HPDE6-E6E7 (cell line): ENCODE measurements at regions not wholly inside any gene's neighbourhood (a gene's known extent, or its start where the extent isn't known, plus 50 kb on each side); places are given as distances from the start of the nearest gene placed in this dataset.
"Not testable (repeated sequence)": the region's sequence is repeated elsewhere in the genome, so short reads cannot be mapped to it uniquely, and the experiment has no call there.

Source experiments
- DNase-seq: peaks from one replicate; pipeline ENCODE4 v3.0.0; 2011; ENCODE audit warnings: missing footprints; ENCODE audit errors: extremely low spot score

- no peak for DNase-seq
These were observed 52.2 kb upstream of the MKI67 start for GRCh38 chr10:128178302-128178958.

GRCh38 chr10:128180843-128181242, 54.6 kb upstream of the MKI67 start:
- no peak for DNase-seq

- no peak for DNase-seq
These were observed 59.4 kb upstream of the MKI67 start for GRCh38 chr10:128185627-128186026.

GRCh38 chr10:128186959-128187787, 61.0 kb upstream of the MKI67 start:
- no peak for DNase-seq

- no peak for DNase-seq
These were observed 61.6 kb upstream of the MKI67 start for GRCh38 chr10:128187788-128188185.

DNA sequence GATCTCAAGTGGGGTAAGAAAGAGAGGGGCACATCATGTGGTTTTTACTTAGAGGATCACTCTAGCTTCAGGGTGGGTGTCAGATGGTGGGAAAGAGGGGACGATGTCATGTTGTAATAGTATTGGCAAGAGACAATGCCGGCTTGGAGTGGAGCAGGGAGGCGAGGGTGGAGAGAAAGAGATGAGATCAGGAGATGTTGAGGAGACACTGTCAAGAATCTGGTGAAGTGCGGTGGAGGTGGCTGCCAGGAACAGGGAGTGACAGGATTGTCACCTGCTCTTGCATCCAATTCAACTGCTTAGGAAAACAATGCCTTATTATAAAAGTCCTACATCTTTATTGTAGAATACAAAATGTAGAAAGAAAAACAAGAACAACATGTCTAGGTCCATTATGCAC, 63.0 kb upstream of the MKI67 start:
- no peak for DNase-seq

DNA sequence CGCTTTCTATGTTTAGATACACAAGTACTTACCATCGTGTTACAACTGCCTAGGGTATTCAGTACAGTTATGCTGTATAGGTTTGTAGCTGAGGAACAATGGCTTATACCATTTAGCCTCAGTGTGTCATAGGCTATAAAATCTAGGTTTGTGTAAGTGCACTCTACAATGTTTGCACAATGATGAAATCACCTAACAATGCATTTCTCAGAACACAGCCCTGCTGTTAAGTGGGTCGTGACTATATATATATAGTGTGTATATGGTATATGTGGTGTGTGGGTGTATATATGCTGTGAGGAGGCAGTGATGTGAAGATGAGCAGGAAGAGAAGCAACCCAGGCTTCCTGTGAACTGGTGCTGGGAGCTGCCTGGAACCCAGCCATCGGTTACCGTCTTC, 65.6 kb upstream of the MKI67 start:
- no peak for DNase-seq

DNA sequence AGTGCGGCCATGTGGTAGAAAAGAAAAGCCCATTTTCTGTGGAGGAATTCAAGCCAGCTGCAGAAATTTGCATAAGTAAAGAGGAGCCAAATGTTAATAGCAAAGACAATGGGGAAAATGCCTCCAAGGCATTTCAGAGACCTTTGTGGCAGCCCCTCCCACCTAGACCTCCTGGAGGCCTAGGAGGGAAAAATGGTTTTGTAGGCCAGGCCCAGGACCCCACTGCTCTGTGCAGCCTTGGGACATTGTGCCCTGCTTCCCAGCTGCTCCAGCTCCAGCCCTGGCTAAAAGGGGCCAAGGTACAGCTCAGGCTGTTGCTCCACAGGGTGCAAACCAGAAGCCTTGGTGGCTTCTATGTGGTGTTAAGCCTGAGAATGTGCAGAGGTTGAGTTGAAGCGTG, 75.6 kb upstream of the MKI67 start:
- not testable (repeated sequence) for DNase-seq

- no peak for DNase-seq
These were observed 76.8 kb upstream of the MKI67 start for GRCh38 chr10:128203028-128203427.

DNA sequence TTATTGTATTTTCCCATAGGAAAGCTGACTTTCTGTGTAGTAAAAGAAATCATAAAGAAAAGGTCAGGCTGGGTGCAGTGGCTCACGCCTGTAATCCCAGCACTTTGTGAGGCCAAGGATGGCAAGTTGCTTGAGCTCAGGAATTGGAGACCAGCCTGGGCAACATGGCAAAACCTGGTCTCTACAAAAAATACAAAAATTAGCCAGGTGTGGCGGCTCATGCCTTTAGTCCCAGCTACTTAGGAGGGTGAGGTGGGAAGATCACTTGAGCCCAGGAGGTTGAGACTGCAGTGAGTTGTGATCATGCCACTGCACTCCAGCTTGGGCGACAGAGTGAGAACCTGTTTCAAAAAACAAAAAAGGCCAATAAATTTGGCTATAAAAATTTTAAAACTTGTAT, 79.4 kb upstream of the MKI67 start:
- not testable (repeated sequence) for DNase-seq

DNA sequence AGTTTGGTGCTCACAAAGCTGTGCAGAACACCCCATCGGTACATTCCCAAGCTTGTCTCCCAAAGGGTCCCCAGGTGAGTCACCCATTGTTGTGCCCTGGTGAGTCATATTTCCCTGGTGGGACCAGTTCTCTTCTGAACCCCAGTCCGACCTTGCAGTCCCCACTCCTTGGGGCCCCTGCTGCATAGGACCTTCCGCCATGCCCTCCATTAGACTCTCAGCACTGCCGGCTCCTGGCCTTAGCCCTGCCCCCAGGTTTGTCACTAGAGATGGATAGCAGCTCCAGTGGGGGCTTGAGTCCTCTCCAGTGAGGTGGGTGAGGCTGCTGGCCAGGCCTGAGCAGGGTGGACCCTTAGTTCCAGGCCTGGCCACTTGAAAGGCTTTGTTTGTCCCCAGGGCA, 80.5 kb upstream of the MKI67 start:
- DNase-seq: no peak

GRCh38 chr10:128209862-128210214, 83.6 kb upstream of the MKI67 start:
- DNase-seq: no peak

DNA sequence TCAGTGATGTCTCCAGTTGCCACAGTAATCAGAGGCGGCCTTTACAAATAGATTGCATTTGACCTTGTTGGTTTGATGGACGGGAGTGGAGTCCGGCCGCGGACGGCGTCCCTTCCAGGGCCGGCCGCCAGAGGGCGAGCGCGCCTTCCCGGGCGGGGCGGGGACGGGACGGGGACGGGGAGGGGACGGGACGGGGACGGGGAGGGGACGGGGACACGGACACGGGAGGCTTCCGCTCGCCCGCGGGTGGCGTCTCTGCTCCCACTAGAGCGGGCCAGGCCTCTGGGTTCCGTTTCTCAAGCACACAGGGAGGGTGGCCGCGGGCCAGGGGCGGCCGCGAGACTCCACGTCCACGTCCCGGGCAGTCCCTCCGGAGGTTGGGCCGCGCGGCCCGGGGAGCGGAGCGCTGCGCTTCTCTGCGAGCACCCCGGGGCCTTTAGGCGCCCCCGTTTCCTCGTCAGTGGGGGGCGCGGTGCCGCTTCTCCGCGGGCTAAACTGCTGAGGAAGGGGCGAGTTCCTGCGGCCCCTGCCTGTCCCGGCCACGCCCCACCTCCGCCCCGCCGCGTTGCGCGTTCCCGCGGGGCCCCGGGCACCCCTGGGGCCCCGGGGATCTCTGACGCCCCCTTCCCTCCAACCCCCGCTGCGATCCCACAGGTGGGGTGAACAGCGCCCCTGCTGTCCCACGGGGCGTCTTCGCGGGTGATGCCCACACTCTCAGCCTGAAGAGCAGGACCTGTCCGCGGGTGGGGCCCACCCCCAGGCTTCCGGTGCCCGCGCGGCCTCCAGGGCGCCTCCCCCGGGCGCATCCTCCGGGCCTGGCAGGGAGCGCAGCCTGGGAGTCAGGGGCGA, 84.2 kb upstream of the MKI67 start:
- DNase-seq: no peak

GRCh38 chr10:128211064-128211504, 84.9 kb upstream of the MKI67 start:
- no peak for DNase-seq

DNA sequence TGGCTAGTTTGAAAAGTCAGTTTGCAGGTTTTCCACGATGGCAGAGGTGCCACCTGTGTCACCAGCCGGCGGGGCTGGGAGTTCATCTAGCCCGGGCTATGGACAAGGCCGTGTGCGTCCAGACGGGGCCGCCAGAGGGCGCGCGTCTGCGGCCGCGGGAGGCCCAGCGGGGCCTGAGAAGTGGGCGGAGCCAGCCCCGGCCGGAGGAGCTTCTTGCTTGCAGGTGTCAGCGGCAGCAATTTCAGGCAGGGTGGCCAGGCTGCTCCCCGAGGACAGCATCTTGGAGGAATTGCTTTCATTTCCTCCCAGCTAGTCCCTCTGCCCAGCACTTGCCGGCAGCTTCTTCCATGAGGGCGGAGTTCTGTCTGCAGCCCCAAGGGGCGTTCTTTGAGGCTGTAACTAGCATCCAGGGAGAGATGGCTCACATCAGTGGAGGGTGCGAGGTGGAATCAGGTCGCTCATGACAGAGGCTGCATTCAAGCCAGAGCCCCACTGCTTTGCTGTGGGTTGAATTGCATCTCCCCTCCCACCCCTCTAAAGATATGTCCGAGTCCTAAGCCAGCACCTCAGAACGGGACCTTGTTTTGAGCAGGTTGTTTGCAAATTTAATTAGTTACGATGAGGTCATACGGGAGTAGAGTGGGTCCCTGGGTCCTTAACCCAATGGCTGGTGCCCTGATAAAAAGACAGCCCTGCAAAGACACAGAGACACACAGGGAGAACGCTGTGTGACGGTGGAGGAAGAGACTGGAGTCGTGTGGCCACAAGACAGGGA, 85.9 kb upstream of the MKI67 start:
- peak; percentile 42 for DNase-seq

DNA sequence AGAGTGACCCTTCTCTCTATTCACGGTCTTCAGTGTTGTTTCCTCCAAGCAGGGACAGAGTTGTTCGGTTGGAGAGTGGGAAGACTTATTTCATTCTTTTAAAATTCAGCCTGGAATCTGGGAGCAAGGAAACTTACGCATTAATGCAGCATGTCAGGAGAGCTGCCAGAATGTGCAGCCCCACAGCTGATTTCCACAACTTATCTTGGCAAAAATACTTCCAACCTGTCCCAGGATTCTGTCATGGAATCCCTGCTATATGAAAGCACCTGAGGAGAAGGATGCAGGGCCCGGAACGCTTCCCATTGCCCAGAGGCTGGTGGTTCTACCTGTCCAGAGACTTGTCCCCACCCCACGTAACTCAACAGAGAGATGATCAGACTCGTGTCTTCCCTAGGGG, 86.9 kb upstream of the MKI67 start:
- no peak for DNase-seq

- no peak for DNase-seq
These were observed 89.5 kb upstream of the MKI67 start for GRCh38 chr10:128215733-128216132.

- no peak for DNase-seq
These were observed 90.9 kb upstream of the MKI67 start for GRCh38 chr10:128217136-128217535.

- DNase-seq: no peak
These were observed 91.9 kb upstream of the MKI67 start for GRCh38 chr10:128218161-128218560.

- DNase-seq: no peak
These were observed 93.1 kb upstream of the MKI67 start for GRCh38 chr10:128219295-128219694.

DNA sequence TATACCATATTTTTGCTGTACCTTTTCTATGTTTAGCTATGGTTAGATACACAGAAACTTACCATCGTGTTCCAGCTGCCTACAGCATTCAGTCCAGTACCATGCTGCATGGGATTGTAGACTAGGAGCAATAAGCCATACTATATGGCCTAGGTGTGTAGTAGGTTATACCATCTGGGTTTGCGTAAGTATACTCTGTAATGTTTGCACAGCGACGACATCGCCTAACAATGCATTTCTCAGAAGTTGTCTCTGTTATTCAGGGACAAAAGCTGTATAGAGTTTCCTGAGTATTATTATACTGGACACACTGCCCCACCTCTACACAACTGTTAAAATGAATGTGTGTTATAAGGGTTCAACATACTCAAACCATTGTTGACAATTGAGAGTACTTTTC, 93.8 kb upstream of the MKI67 start:
- DNase-seq: no peak

- no peak for DNase-seq
These were observed 94.9 kb upstream of the MKI67 start for GRCh38 chr10:128221117-128221516.
